ENCODE measurements at regions not wholly inside any gene's neighbourhood (a gene's known extent, or its start where the extent isn't known, plus 50 kb on each side); places are given as distances from the start of the nearest gene placed in this dataset.

GRCh38 chr20:39311851-39312506 lies 349.8 kb downstream of the DHX35 start:
- no peak overlapping the region for H3K4ac ChIP-seq (replicated peaks; ENCODE audit: insufficient read length, low read depth, low read length)
- H2BK15ac ChIP-seq (ENCODE audit: low read length), result no peak overlapping the region
- peaks cover 5 to 9% (median 7%) of the 10 kb centered on the region in 4 experiments; a peak in 6 of 7 replicates for H3K4me1 ChIP-seq (replicated peaks in 1 of 4; ENCODE audit: control insufficient read depth in 3 of 4, insufficient read depth in 4 of 4, low read length in 3 of 4)
- H4K5ac ChIP-seq (ENCODE audit: insufficient read length, low read depth, low read length), result no peak overlapping the region
- no peak overlapping the region; the same call in 1 of the 2 replicates for H4K8ac ChIP-seq (ENCODE audit: extremely low read depth, insufficient read depth, low read length)
- no peak overlapping the region for H3K56ac ChIP-seq (replicated peaks; ENCODE audit: insufficient read length, low read depth, low read length)
- H2AFZ ChIP-seq (ENCODE audit: low read length), result no peak overlapping the region
- H3K4me3 ChIP-seq (ENCODE audit: extremely low read depth in 1 of 4, insufficient read depth in 2 of 4, low read depth in 3 of 4, low read length in 4 of 4), result no peak overlapping the region
- no peak for DNase-seq (ENCODE audit: low read depth in 1 of 2, low spot score in 2 of 2)
- ChIA-PET CTCF (ENCODE audit: partially characterized antibody) (interaction anchor here (0.6 to 2.3 kb wide), 7 partner anchors 16 to 140 kb away, joined by 3 to 8 read pairs (median 4); no protein-coding TSS in a partner anchor), POLR2A (ENCODE audit: partially characterized antibody) (no interaction called here)
- no peaks in the 10 kb centered on the region; a peak in 1 of 8 replicates for H3K36me3 ChIP-seq (ENCODE audit: control insufficient read depth in 2 of 4, insufficient read depth in 4 of 4, low read length in 3 of 4)
- H3K14ac ChIP-seq (ENCODE audit: insufficient read length), result no peak overlapping the region
- no peaks in the 10 kb centered on the region for H4K20me1 ChIP-seq (replicated peaks in 1 of 2; ENCODE audit: control insufficient read depth in 1 of 2, insufficient read depth in 2 of 2, low read length in 2 of 2)
- no peak overlapping the region for H2BK12ac ChIP-seq (ENCODE audit: low read depth, low read length)
- H4K91ac ChIP-seq (replicated peaks; ENCODE audit: insufficient read length, low read length), result no peak overlapping the region
- no peaks in the 10 kb centered on the region for H3K79me1 ChIP-seq (ENCODE audit: low read depth, low read length)
- no peaks in the 10 kb centered on the region for H3K23me2 ChIP-seq (ENCODE audit: low read depth, low read length)
- H3K27ac ChIP-seq (ENCODE audit: low read depth, low read length), result no peak overlapping the region
- no peak overlapping the region for H2BK20ac ChIP-seq (ENCODE audit: low read length)
- no peak overlapping the region for H3K9ac ChIP-seq (replicated peaks in 1 of 4; ENCODE audit: extremely low read depth in 1 of 4, low read depth in 3 of 4, low read length in 3 of 4)
- no peaks in the 10 kb centered on the region for H3K27me3 ChIP-seq (replicated peaks in 1 of 4; ENCODE audit: control insufficient read depth in 3 of 4, extremely low read depth in 1 of 4, insufficient read depth in 3 of 4, low read length in 3 of 4)
- H3K9me3 ChIP-seq (ENCODE audit: insufficient read depth in 2 of 2, low read depth in 1 of 2, low read length in 1 of 2), result peaks cover 10% of the 10 kb centered on the region in 2 experiments; a peak in 3 of 4 replicates
- no peak overlapping the region for H2AK5ac ChIP-seq (ENCODE audit: low read depth, low read length)
- TF ChIP-seq POU5F1 (IDR thresholded peaks at IDR 0.05; ENCODE audit: low read depth, low read length) (no peak), HDAC6 (IDR thresholded peaks at IDR 0.05; ENCODE audit: low read depth, low read length) (no peak), SAP30 (IDR thresholded peaks at IDR 0.05; ENCODE audit: insufficient read depth, insufficient replicate concordance, low read length) (no peak), JUN (IDR thresholded peaks at IDR 0.05; ENCODE audit: low read depth, low read length) (no peak), TBP (IDR thresholded peaks at IDR 0.05; ENCODE audit: low read depth, low read length) (no peak), SRF (IDR thresholded peaks at IDR 0.05; ENCODE audit: low read depth, low read length) (no peak), RFX5 (IDR thresholded peaks at IDR 0.05; ENCODE audit: borderline replicate concordance, low read depth, low read length) (no peak), YY1 (IDR thresholded peaks at IDR 0.05; ENCODE audit: low read depth, low read length) (no peak), CEBPB (IDR thresholded peaks at IDR 0.05; ENCODE audit: low read depth, low read length) (no peak)
- no peak overlapping the region for H3K18ac ChIP-seq (ENCODE audit: extremely low read depth, low read length)
- no peak overlapping the region for H2BK120ac ChIP-seq (replicated peaks; ENCODE audit: low read depth, low read length)
- no peak for FAIRE-seq
- no peak overlapping the region for H3K23ac ChIP-seq (ENCODE audit: insufficient read length)
- 86% methylated on average over 1 of the region's 1 CpG; no CpG with 5 or more reads in 1 of the 2 experiments for WGBS, 2 experiments (ENCODE audit: extremely low coverage in 1 of 2, insufficient coverage in 1 of 2, insufficient read length in 1 of 2, insufficient replicate concordance in 2 of 2, low coverage in 1 of 2, low lambda C conversion rate in 2 of 2, missing lambda C conversion rate in 1 of 2)
- no peaks in the 10 kb centered on the region for H3K79me2 ChIP-seq (ENCODE audit: control insufficient read depth in 1 of 2, insufficient read depth in 2 of 2, low read length in 2 of 2)
- no peak overlapping the region for H2BK5ac ChIP-seq (ENCODE audit: low read depth, low read length)
- H3K4me2 ChIP-seq (ENCODE audit: insufficient read depth in 1 of 2, low read depth in 2 of 2, low read length in 2 of 2), result no peak overlapping the region
